GM19240 (cell line): ENCODE measurements at regions not wholly inside any gene's neighbourhood (a gene's known extent, or its start where the extent isn't known, plus 50 kb on each side); places are given as distances from the start of the nearest gene placed in this dataset.
"Not testable (repeated sequence)": the region's sequence is repeated elsewhere in the genome, so short reads cannot be mapped to it uniquely, and the experiment has no call there.

ENCODE experiments used
- DNase-seq: peaks from one replicate; pipeline ENCODE4 v3.0.0; 2011; ENCODE audit warnings: low spot score; ENCODE audit not compliant: insufficient read length

DNA sequence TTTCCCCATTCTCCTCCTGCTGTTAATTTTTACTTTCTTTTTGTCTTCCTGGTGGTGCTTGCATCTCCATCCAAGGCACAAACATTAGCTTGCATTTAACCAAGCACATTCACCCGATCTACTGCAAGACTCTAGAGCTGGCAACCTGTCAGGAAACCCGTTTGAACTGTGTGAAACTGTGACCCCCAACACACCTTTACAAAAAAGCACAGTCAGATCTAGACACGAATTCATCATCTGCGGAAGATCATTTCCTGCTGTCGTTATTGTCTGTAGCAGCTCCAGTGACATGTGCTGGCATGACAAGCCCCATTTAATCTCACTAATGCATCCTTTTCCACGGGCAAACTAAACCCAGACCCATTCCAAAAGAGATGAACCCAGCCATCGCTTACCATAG lies 340.5 kb downstream of the VRK1 start:
- DNase-seq, result no peak

- no peak for DNase-seq
Observed at GRCh38 chr14:97138801-97139200, 341.6 kb downstream of the VRK1 start.

GRCh38 chr14:97143011-97143410 lies 345.8 kb downstream of the VRK1 start:
- no peak for DNase-seq

DNA sequence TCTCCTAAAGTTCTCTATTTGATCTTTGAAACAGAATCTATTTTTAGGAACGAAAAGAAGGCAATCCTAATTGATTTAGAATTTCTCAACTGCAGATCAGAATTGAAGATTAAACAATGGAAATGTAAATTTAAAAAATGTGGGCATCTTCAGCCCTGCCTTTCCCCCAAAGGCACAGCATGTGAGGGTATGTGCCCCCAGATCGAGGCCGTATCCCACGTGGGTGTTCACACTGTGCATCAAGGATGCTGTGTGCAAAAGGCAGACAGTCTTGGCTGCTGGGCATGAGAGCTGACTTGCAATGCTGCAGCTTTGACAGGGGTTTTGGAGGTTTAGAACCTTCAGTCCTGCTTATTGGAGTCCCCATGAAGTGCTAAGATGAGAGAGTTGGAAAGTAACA lies 346.3 kb downstream of the VRK1 start:
- no peak for DNase-seq

DNA sequence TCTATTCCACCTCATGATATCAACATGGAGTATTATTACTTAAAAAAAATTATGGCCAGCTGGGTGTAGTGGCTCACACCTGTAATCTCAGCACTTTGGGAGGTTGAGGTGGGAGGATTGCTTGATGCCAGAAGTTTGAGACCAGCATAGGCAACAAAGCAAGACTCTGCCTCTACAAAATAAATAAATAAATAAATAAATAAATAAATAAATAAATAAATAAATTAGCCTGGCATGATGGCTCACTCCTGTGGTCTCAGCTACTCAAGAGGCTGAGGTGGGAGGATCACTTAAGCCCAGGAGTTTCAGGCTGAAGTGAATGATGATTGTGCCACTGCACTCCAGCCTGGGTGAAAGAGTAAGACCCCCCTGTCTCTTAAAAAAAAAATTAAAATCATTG lies 350.8 kb downstream of the VRK1 start:
- DNase-seq, result not testable (repeated sequence)

- no peak for DNase-seq
Observed at GRCh38 chr14:97149775-97150174, 352.6 kb downstream of the VRK1 start.

GRCh38 chr14:97153527-97153926 lies 356.3 kb downstream of the VRK1 start:
- DNase-seq, result no peak

GRCh38 chr14:97155320-97155719 lies 358.1 kb downstream of the VRK1 start:
- DNase-seq, result no peak

GRCh38 chr14:97155814-97156213 lies 358.6 kb downstream of the VRK1 start:
- DNase-seq, result no peak

DNA sequence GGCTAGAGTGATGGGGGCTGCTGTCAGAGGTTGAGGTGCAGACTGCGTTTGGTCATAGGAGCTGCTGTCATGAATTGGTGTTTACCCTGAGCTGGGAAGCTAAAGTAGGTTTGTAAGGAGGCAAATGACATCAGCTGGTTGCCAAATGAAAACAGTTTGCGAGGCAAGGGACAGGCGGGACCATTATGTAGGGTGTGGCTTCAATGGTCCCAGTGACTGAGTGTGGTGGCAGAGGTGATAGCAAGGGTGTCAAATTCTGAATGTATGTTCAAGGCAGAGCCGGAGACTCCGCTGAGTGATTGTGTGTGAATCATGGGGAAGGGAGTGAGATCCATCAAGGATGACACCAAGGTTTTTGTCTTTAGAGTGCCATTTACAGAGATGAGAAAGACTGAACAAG lies 359.5 kb downstream of the VRK1 start:
- DNase-seq, result no peak

GRCh38 chr14:97158102-97158501 lies 360.9 kb downstream of the VRK1 start:
- DNase-seq, result no peak

DNA sequence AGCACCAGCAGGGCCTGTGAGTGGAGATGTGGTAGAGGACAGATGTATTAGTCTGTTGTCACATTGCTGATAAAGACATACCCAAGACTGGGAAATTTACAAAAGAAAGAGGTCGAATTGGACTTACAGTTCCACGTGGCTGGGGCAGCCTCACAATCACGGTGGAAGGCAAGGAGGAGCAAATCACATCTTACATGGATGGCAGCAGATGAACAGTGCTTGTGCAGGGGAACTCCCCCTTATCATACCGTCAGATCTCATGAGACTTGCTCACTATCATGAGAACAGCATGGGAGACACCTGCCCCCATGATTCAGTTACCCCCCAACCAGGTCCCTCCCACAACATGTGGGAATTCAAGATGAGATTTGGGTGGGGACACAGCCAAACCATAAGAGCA lies 361.9 kb downstream of the VRK1 start:
- no peak for DNase-seq

DNA sequence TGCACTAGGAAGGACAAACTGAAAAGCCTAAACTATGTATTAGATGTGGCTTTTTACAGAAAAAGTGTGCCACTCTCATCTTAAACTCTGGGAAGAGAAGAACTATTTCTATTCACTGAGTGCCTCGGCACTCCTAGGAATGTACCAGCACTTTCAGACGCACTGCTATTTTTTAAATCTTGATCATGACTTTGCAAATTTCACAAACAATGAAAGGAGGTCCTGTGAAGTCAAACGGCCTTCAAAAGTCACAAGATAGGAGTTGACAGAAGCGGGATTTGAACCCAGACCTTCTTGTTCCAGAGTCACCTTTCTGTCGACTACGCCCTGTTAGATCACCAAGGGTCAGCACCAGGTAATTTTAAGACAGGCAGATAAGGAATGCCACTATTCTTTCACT lies 365.4 kb downstream of the VRK1 start:
- no peak for DNase-seq

- no peak for DNase-seq
Observed at GRCh38 chr14:97164021-97164420, 366.8 kb downstream of the VRK1 start.

- DNase-seq, result no peak
Observed at GRCh38 chr14:97166497-97166896, 369.3 kb downstream of the VRK1 start.

DNA sequence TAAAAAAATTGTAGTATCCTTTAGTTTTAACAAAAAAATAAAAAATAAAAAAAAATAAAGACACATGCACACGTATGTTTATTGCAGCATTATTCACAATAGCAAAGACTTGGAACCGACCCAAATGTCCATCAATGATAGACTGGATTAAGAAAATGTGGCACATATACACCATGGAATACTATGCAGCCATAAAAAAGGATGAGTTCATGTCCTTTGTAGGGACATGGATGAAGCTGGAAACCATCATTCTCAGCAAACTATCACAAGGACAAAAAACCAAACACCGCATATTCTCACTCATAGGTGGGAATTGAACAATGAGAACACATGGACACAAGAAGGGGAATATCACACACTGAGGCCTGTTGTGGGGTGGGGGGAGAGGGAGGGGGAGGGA lies 370.4 kb downstream of the VRK1 start:
- not testable (repeated sequence) for DNase-seq

DNA sequence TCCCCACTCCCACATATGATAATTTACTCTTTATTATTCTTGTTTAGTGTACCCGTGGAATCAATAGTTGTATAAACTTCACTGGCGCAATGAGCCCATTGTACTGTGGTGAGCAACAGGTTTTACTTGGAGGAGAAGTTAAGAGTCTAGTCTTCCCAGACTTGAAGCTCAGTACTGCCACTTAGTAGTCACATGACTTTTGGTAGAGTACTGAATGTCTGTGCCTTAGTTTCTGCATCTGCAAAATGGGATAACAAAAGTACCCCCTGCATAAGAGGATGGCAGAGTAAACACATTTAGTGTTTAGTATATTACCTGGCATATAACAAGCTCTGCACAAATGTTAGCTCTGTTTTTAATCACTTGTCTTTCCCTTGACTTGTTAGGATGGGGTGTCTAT lies 375.5 kb downstream of the VRK1 start:
- no peak for DNase-seq

GRCh38 chr14:97177016-97177415 lies 379.8 kb downstream of the VRK1 start:
- DNase-seq, result no peak

- DNase-seq, result no peak
Observed at GRCh38 chr14:97177635-97178034, 380.5 kb downstream of the VRK1 start.

GRCh38 chr14:97178781-97179180 lies 381.6 kb downstream of the VRK1 start:
- no peak for DNase-seq

DNA sequence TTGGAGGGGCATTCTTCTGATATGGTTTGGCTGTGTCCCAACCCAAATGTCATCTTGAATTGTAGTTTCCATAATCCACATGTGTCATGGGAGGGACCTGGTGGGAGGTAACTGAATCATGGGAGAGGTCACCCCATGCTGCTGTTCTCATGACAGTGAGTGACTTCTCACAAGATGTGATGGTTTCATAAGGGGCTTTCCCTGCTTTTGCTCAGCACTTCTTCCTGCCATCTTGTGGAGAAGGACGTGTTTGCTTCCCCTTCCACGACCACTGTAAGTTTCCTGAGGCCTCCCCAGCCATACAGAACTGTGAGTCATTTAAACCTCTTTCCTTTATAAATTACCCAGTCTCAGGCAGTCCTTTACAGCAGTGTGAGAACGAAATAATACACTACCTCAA lies 382.4 kb downstream of the VRK1 start:
- DNase-seq, result no peak

- no peak for DNase-seq
Observed at GRCh38 chr14:97180304-97181200, 383.4 kb downstream of the VRK1 start.

GRCh38 chr14:97185186-97185585 lies 388.0 kb downstream of the VRK1 start:
- no peak for DNase-seq
